Sigmoid colon (tissue), 6 donors: ENCODE measurements at regions not wholly inside any gene's neighbourhood (a gene's known extent, or its start where the extent isn't known, plus 50 kb on each side); places are given as distances from the start of the nearest gene placed in this dataset.

Experiments used
- DNase-seq: peaks from one replicate; pipeline ENCODE4 v3.0.0-alpha.2; 2019
- H3K27ac ChIP-seq, 4 donors: fragments of 200-600 bp; sonication (generic); one replicate each; pipeline ENCODE4 v1.5.1; 2016 to 2019; ENCODE audit warnings: mild to moderate bottlenecking in 1 of 4
- H3K27me3 ChIP-seq, 3 donors: fragments of 200-600 bp; sonication (generic); one replicate each; pipeline ENCODE4 v1.5.1; 2019; ENCODE audit warnings: mild to moderate bottlenecking in 1 of 3
- H3K36me3 ChIP-seq, 4 donors: fragments of 200-600 bp; sonication (generic); one replicate each; pipeline ENCODE4 v1.5.1; 2016 to 2019
- H3K4me1 ChIP-seq, 4 donors: fragments of 200-600 bp; sonication (generic); one replicate each; pipeline ENCODE4 v1.5.1; 2017 to 2019
- H3K4me3 ChIP-seq, 4 donors: fragments of 200-600 bp; sonication (generic); one replicate each; pipeline ENCODE4 v1.5.1; 2017 to 2019; ENCODE audit warnings: mild to moderate bottlenecking in 2 of 4, moderate library complexity in 1 of 4
- H3K9me3 ChIP-seq, 4 donors: fragments of 200-600 bp in 3 of 4; sonication (generic) in 3 of 4; one replicate each; pipeline versions ENCODE4 v1.5.1 to v1.6.1; 2013 to 2019
- CTCF ChIP-seq, 4 experiments: fragments of 450-650 bp in 3 of 4; fragments of 200-600 bp in 1 of 4; IDR thresholded peaks; one replicate each; pipeline ENCODE4 v1.5.1; 2016 to 2019; ENCODE audit warnings: antibody characterized with exemption in 4 of 4, mild to moderate bottlenecking in 3 of 4, moderate library complexity in 2 of 4
- EP300 ChIP-seq, 4 donors: sonication (generic); formaldehyde crosslinking; IDR thresholded peaks; one replicate each; pipeline ENCODE4 v1.6.1; 2017; ENCODE audit warnings: antibody characterized with exemption in 4 of 4
- POLR2A ChIP-seq, 2 donors: fragments of 450-650 bp; IDR thresholded peaks; one replicate each; pipeline ENCODE4 v1.6.1; 2016; ENCODE audit warnings: antibody characterized with exemption in 2 of 2, mild to moderate bottlenecking in 2 of 2, moderate library complexity in 2 of 2
- POLR2AphosphoS5 ChIP-seq, 4 donors: sonication (generic); formaldehyde crosslinking; IDR thresholded peaks; one replicate each; pipeline ENCODE4 v1.6.1; 2017; ENCODE audit warnings: antibody characterized with exemption in 4 of 4
- WGBS, 2 donors: extraction: QIAGEN DNeasy Blood & Tissue Kit; methylation state at CpG; one replicate each; pipeline ENCODE4 v1.1.7; 2013; 5-methylcytosine and 5-hydroxymethylcytosine counted together
- intact Hi-C: fragments of 100-400 bp; cut with DNase I; formaldehyde crosslinking; loops from one replicate; pipeline ENCODE4 v1.15.1; 2023
- donor health status: healthy with polysubstance abuse.
- donor health status: healthy.

GRCh38 chr6:2503816-2504494, 246.8 kb downstream of the MYLK4 start:
- DNase-seq: no peak
- TF ChIP-seq CTCF (IDR thresholded peaks at IDR 0.05) (no peak), EP300 (IDR thresholded peaks at IDR 0.05) (no peak), POLR2AphosphoS5 (IDR thresholded peaks at IDR 0.05) (no peak), POLR2A (IDR thresholded peaks at IDR 0.05) (no peak)
- Histone ChIP-seq H3K27me3 (peaks cover 0 to 9% (median 0%) of the 10 kb centered on the region in 3 donors), H3K27ac (no peak overlapping the region), H3K9me3 (no peaks in the 10 kb centered on the region), H3K4me3 (no peak overlapping the region), H3K4me1 (no peaks in the 10 kb centered on the region), H3K36me3 (no peaks in the 10 kb centered on the region)
- intact Hi-C loops: no loop called here
- WGBS, 2 donors: 43 to 67% methylated on average over 5 of the region's 5 CpGs

GRCh38 chr6:2502998-2503674, 247.6 kb downstream of the MYLK4 start:
- no peak for TF ChIP-seq EP300 (IDR thresholded peaks at IDR 0.05)
- no peak for TF ChIP-seq CTCF (IDR thresholded peaks at IDR 0.05)
- no peak for TF ChIP-seq POLR2AphosphoS5 (IDR thresholded peaks at IDR 0.05)
- H3K27me3 ChIP-seq: peaks cover 0 to 6% (median 0%) of the 10 kb centered on the region in 3 donors
- no peak for DNase-seq
- H3K9me3 ChIP-seq: no peaks in the 10 kb centered on the region
- H3K4me1 ChIP-seq: no peaks in the 10 kb centered on the region
- H3K4me3 ChIP-seq: no peak overlapping the region
- H3K27ac ChIP-seq: no peak overlapping the region
- 81 to 90% methylated on average over 10 of the region's 10 CpGs for WGBS, 2 donors
- intact Hi-C loops: no loop called here
- no peaks in the 10 kb centered on the region for H3K36me3 ChIP-seq

GRCh38 chr6:2502096-2502997, 248.4 kb downstream of the MYLK4 start:
- Histone ChIP-seq H3K27ac (no peak overlapping the region), H3K4me3 (no peak overlapping the region), H3K4me1 (no peaks in the 10 kb centered on the region), H3K9me3 (no peaks in the 10 kb centered on the region), H3K36me3 (no peaks in the 10 kb centered on the region), H3K27me3 (no peaks in the 10 kb centered on the region)
- intact Hi-C loops: no loop called here
- DNase-seq: no peak
- TF ChIP-seq POLR2AphosphoS5 (IDR thresholded peaks at IDR 0.05) (no peak), POLR2A (IDR thresholded peaks at IDR 0.05) (no peak), CTCF (IDR thresholded peaks at IDR 0.05) (no peak), EP300 (IDR thresholded peaks at IDR 0.05) (no peak)
- WGBS, 2 donors: 84 to 86% methylated on average over 17 to 18 of the region's 18 CpGs

- intact Hi-C loops: no loop called here
- H3K27me3 ChIP-seq: no peaks in the 10 kb centered on the region
- WGBS, 2 donors: 90 to 94% methylated on average over 11 of the region's 11 CpGs
- H3K27ac ChIP-seq: no peak overlapping the region
- H3K4me1 ChIP-seq: no peaks in the 10 kb centered on the region
- H3K4me3 ChIP-seq: no peak overlapping the region
- no peaks in the 10 kb centered on the region for H3K36me3 ChIP-seq
- H3K9me3 ChIP-seq: no peaks in the 10 kb centered on the region
- DNase-seq: no peak
- TF ChIP-seq EP300 (IDR thresholded peaks at IDR 0.05) (no peak), POLR2A (IDR thresholded peaks at IDR 0.05) (no peak), CTCF (IDR thresholded peaks at IDR 0.05) (no peak), POLR2AphosphoS5 (IDR thresholded peaks at IDR 0.05) (no peak)
Measured at GRCh38 chr6:2497922-2498623, 252.6 kb downstream of the MYLK4 start.
